HepG2 (cell line): ENCODE measurements at regions not wholly inside any gene's neighbourhood (a gene's known extent, or its start where the extent isn't known, plus 50 kb on each side); places are given as distances from the start of the nearest gene placed in this dataset.

Source experiments
- SETDB1 ChIP-seq: sonication (generic); formaldehyde crosslinking; IDR thresholded peaks from 2 replicates; pipeline ENCODE4 v1.5.1; 2020; ENCODE audit warnings: missing genetic modification reagents, mild to moderate bottlenecking, borderline replicate concordance
- TF ChIP-seq, protein P1 (sequence below): sonication (generic); formaldehyde crosslinking; IDR thresholded peaks from 2 replicates; pipeline ENCODE4 v1.5.0; 2020; ENCODE audit warnings: mild to moderate bottlenecking, missing genetic modification reagents, moderate library complexity
- TF ChIP-seq, protein P2 (sequence below): sonication (generic); formaldehyde crosslinking; IDR thresholded peaks from 2 replicates; pipeline ENCODE4 v1.4.0; 2020; ENCODE audit warnings: missing genetic modification reagents

DNA sequence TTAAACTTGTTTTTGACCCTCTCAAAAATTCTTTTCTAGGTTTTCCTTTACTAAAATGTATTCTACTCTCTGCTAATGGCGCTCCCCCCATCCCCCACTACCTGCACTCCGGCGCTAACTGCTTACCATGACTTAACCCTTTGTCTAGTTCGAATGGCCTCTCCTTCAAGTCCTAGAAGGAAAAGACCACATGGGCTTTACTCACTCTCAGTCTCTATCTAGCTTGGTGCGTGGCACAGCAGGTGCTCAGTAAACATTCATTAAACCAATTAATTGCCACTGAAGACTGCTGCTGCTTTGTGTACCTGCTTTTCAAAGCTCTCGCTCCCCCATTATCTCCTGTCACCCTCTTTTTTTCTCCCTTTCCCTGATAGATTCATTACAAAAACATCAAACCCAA lies 457.7 kb upstream of the THRB start:
- TF ChIP-seq, protein P1, sequence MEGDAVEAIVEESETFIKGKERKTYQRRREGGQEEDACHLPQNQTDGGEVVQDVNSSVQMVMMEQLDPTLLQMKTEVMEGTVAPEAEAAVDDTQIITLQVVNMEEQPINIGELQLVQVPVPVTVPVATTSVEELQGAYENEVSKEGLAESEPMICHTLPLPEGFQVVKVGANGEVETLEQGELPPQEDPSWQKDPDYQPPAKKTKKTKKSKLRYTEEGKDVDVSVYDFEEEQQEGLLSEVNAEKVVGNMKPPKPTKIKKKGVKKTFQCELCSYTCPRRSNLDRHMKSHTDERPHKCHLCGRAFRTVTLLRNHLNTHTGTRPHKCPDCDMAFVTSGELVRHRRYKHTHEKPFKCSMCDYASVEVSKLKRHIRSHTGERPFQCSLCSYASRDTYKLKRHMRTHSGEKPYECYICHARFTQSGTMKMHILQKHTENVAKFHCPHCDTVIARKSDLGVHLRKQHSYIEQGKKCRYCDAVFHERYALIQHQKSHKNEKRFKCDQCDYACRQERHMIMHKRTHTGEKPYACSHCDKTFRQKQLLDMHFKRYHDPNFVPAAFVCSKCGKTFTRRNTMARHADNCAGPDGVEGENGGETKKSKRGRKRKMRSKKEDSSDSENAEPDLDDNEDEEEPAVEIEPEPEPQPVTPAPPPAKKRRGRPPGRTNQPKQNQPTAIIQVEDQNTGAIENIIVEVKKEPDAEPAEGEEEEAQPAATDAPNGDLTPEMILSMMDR (CRISPR knock-in tag): no peak
- TF ChIP-seq, protein P2, sequence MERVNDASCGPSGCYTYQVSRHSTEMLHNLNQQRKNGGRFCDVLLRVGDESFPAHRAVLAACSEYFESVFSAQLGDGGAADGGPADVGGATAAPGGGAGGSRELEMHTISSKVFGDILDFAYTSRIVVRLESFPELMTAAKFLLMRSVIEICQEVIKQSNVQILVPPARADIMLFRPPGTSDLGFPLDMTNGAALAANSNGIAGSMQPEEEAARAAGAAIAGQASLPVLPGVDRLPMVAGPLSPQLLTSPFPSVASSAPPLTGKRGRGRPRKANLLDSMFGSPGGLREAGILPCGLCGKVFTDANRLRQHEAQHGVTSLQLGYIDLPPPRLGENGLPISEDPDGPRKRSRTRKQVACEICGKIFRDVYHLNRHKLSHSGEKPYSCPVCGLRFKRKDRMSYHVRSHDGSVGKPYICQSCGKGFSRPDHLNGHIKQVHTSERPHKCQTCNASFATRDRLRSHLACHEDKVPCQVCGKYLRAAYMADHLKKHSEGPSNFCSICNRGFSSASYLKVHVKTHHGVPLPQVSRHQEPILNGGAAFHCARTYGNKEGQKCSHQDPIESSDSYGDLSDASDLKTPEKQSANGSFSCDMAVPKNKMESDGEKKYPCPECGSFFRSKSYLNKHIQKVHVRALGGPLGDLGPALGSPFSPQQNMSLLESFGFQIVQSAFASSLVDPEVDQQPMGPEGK: no peak
- no peak for TF ChIP-seq SETDB1 (CRISPR knock-in tag)
